ENCODE measurements at regions not wholly inside any gene's neighbourhood (a gene's known extent, or its start where the extent isn't known, plus 50 kb on each side); places are given as distances from the start of the nearest gene placed in this dataset.

DNA sequence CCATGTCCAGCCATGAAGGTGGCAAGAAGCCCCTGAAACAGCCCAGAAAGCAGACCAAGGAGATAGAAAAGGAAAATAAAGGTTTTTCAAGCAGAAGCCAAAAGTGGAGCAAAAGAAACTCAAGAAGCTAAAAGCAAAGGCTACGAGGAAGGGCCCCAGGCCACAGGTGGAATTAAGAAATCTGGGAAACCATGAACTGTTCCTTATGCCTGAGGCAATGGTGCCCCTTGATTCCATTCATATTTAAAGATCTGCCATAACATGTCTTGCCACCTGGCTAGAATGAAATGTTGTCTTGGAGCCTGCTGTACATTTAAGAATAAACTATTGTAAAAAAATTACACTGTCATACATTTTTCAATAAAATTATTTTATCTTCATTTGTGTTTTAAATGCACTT, 59.5 kb upstream of the TARS1 start:
- DNase-seq (no peak), ATAC-seq (ENCODE audit: poor library complexity) (no peak)
- no peaks in the 10 kb centered on the region for H3K4me1 ChIP-seq (ENCODE audit: insufficient read depth, low read length)
- no peak overlapping the region for H3K4me3 Mint-ChIP-seq
- H3K4me3 ChIP-seq (ENCODE audit: low read length) = no peak overlapping the region
- no peaks in the 10 kb centered on the region for H3K36me3 Mint-ChIP-seq (ENCODE audit: low read depth)
- no peak overlapping the region for H3K27ac Mint-ChIP-seq
- TF ChIP-seq, protein P1, sequence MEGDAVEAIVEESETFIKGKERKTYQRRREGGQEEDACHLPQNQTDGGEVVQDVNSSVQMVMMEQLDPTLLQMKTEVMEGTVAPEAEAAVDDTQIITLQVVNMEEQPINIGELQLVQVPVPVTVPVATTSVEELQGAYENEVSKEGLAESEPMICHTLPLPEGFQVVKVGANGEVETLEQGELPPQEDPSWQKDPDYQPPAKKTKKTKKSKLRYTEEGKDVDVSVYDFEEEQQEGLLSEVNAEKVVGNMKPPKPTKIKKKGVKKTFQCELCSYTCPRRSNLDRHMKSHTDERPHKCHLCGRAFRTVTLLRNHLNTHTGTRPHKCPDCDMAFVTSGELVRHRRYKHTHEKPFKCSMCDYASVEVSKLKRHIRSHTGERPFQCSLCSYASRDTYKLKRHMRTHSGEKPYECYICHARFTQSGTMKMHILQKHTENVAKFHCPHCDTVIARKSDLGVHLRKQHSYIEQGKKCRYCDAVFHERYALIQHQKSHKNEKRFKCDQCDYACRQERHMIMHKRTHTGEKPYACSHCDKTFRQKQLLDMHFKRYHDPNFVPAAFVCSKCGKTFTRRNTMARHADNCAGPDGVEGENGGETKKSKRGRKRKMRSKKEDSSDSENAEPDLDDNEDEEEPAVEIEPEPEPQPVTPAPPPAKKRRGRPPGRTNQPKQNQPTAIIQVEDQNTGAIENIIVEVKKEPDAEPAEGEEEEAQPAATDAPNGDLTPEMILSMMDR (IDR thresholded peaks at IDR 0.05) = no peak
- no peaks in the 10 kb centered on the region for H3K36me3 ChIP-seq (ENCODE audit: insufficient read depth, low read length)
- H3K4me1 Mint-ChIP-seq (ENCODE audit: low read depth) = no peaks in the 10 kb centered on the region
- peaks cover 12% of the 10 kb centered on the region for H3K9me3 Mint-ChIP-seq
- peaks cover 4 to 7% of the 10 kb centered on the region in 2 experiments for H3K9me3 ChIP-seq (ENCODE audit: control insufficient read depth in 1 of 2, insufficient read depth in 1 of 2, low read length in 2 of 2)
- intact Hi-C loops (cut with DNase I, micrococcal nuclease) = no loop called here
- ChIA-PET CTCF (no interaction called here), POLR2A (no interaction called here)
- peaks cover 10% of the 10 kb centered on the region for H3K27me3 Mint-ChIP-seq
- no peak overlapping the region for H3K27ac ChIP-seq (ENCODE audit: low read depth in 1 of 2, low read length in 2 of 2)
- no peaks in the 10 kb centered on the region for H3K27me3 ChIP-seq (ENCODE audit: control insufficient read depth in 1 of 2, insufficient read depth in 2 of 2, low read length in 2 of 2)
